Frontal cortex (tissue), 3 donors: ENCODE measurements at regions not wholly inside any gene's neighbourhood (a gene's known extent, or its start where the extent isn't known, plus 50 kb on each side); places are given as distances from the start of the nearest gene placed in this dataset.

ENCODE experiments used
- DNase-seq, 2 donors: peaks; one replicate each; pipeline ENCODE4 v3.0.0; 2012; ENCODE audit warnings: low spot score in 2 of 2
- FAIRE-seq: peaks from 2 replicates; lab custom pipeline; 2012; peaks lifted over from hg19 to GRCh38; lab: Jason Lieb, UNC
- donor health status: control.
- donor health status: control.
- donor health status: control.

DNA sequence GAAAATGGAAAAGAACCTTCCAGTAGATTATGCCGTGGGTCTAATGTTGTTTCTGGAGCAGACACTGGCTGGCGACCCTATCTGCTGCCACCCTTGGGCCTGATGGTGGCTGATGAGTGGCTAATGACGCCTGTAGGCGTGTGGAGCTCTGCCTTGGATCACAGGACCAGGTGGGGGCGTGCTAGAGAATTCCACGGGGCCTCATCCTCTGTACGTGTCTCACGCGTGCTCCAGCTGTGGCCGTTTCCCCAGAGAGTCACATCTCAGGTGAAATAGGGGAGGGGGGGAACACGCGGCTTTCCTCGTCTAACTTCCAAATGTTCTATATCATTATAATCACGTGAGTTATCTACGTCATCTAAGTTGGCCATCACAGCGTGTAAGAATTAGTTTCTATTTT is 160.9 kb upstream of the SMIM21 start:
- DNase-seq (no peak), FAIRE-seq (no peak)

- no peak for FAIRE-seq
- DNase-seq = no peak
Observed at GRCh38 chr18:75587131-75587530, 159.6 kb upstream of the SMIM21 start.

DNA sequence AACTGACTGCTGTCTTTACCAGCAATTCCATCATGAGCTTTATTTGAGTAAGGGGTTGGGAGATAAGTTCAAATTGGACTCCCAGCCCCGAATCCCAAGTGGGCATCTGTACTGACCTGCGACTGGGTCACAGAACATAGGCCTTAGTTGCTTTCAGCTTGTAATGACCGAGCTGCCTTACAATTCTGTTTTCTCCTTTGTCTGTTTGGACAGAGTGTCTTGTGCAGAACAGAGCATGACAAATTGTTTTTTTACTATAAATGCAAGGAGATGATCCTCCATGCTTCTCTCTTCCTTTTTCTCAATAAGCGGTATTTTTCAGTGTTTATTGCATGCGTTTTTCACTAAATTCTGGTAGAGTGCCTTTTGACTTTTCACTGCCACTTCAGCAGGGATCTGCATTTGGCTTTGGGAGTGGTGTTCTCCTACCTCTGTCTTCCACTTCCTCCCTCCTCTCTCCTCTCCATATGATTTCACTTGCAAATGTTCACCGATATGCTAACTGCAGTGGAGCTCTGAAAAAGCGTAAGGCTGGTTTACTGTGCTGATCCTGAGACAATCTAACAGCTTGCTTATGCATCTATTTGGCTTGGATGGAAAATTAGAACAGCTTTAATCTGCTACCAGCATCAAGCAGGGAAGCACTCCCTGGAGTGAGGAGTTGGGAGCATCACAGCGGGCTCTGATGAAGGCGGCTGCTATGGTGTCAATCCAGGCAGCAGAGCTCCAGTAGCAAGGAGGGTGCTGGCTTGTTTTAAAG is 158.8 kb upstream of the SMIM21 start:
- no peak for FAIRE-seq
- no peak for DNase-seq

GRCh38 chr18:75582940-75583339 is 155.4 kb upstream of the SMIM21 start:
- DNase-seq (no peak), FAIRE-seq (no peak)

DNA sequence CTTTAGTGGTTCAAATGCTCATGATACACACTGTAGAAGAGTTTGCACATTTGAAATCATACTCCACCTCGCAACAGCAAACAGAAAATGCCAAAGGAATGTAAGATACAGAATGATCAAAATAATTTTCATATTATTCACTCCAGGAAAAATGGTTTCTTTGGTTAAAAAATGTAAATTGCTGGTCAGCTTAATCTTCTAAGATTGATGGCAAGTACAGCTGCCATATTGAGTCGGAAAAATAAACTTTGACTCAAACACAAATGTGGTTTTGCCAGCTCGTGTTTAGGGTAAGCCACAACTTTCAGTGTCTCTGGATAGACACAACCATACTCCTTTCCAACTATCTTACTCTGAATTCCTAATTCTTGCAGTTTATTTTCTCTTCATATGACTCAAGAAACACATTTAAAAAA is 154.9 kb upstream of the SMIM21 start:
- no peak for DNase-seq
- FAIRE-seq = no peak

DNA sequence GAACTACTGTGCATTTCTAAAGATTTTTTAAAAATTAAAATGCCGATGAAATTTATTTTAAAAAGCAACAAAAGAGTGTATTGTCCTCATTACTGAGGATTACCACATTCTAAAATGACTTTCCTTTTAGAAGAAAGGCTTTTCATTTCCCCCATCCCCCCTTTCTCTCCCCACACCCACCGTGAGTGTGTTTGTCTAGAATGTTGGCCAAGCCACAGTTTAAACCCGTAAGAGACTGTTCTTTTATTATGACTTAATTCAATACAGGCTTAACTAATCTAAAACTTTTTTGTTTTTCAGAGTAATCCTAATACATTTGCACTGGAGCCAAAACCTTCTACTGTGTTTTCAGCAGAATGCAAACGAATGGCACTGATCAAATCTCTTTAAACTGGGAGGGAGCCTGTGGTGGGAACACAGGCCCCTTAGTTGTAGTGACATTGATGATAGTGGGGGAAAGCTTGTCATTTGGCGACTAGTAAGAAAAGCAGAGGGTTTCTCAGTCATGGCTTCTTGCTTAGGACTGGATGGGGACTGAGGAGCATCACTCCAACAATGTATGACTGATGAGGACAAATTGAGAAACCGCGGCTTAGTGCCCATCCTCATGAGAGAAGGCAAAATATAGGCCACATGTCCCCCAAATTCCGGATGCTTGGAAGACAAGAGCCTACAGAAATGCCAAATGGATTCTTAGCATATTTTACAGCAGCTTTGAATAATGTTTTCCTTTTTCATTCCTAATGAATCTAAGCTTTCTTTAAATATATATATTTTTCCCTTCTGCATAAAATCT is 154.0 kb upstream of the SMIM21 start:
- no peak for DNase-seq
- FAIRE-seq = no peak

GRCh38 chr18:75574187-75574586 is 146.7 kb upstream of the SMIM21 start:
- DNase-seq (no peak), FAIRE-seq (no peak)

DNA sequence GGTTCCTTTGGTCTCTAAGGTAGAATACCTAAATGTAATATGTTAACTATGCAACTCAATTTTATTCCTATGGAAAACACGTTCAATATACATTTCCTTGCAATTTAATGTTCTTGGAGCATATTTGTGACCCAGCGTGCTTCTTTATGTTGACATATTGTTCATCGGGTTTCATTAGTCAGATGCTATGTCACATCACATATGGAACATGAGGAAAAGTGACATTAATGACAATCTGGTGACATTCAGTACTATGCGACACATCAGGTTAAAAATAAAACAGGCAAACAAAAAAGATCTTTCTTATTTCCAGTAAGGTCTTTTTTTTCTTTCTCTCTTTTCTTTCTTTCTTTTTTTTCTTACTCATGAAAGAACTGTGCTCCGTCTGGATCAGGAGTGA is 135.6 kb upstream of the SMIM21 start:
- no peak for DNase-seq
- no peak for FAIRE-seq

DNA sequence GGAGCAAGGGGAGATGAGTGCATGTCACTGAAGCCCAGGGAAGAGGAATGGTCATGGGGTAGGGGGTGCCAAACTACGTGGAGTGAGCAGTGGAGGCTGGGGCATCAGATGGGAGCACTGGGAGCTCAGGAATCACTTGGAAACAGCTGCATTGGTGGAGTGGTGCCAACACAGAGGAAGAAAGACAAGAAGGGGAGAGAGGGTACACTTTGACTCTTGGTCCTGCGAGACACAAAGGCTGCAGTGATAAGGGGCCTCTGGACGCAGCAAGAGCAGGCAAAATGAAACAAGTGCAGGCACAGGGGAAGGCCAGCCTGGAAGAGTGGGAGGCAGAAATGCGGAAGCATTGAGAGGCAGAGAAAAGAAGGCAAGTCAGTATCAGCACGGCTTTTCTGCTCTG is 134.7 kb upstream of the SMIM21 start:
- no peak for DNase-seq
- no peak for FAIRE-seq

DNA sequence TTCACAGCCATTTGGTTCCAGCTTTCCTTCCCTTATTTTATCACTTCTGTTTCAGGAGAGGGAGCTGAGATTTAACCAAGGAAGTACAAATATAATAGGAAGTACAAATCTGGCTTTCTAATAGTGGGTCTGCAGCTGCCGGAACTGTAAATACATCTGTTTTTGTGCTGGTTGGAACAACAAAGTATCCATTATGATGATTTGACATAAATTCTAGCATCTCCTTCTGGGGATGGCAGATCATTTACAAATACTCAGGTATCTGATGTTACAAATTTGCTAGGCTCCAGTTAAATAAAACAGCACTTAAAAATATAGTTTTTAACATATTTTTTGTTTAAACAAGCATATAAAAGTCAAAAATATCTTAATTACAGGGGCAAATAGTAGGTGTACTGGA is 131.3 kb upstream of the SMIM21 start:
- DNase-seq = no peak
- FAIRE-seq = no peak

DNA sequence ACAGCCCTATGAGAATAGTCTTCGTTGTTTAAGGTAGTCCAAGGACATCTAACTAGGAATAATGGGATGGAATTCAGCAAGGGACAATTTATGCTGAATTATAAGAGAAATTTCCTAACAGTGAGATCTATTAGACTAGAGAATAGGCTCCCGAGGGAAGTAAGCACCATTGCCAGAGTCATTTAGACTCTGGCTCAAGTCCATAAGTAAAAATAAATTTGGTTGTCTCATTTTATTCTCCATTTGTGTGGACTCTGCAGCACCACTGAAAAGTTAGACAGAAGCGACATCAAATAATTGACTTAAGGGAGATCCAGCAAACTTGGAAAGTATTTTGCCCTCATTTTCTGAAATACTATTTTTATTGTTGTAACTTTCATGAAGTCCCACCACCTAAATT is 129.3 kb upstream of the SMIM21 start:
- FAIRE-seq (no peak), DNase-seq (no peak)

GRCh38 chr18:75554644-75555185 is 127.2 kb upstream of the SMIM21 start:
- DNase-seq (no peak), FAIRE-seq (no peak)

- no peak for DNase-seq
- FAIRE-seq = no peak
Observed at GRCh38 chr18:75554176-75554575, 126.7 kb upstream of the SMIM21 start.

- DNase-seq = no peak
- FAIRE-seq = no peak
Observed at GRCh38 chr18:75553021-75553420, 125.5 kb upstream of the SMIM21 start.

- no peak for DNase-seq
- FAIRE-seq = no peak
Observed at GRCh38 chr18:75551071-75551470, 123.6 kb upstream of the SMIM21 start.

DNA sequence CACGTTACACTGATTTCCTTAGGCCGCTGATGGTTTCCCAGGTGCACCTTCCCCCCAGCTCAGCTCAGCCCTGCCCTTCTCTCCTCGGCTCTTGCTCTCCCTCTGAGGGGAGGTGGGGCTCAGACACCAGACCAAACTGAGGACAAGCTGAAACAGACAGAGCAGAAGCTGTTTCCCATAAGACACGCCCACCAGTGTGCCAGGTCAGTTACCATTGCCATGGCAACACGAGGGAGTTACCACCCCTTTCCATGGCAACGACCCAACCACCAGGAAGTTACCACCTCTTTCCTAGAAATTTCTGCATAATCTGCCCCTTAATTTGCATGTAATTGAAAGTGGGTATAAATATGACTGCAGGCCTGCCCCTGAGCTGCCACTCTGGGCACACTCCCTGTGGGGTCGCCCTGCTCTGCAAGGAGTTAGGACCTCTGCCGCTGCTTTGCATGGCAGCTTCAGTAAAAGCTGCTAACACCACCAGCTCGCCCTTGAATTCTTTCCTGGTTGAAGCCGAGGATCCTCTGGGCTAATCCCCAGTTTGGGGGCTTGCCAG is 120.9 kb upstream of the SMIM21 start:
- FAIRE-seq (no peak), DNase-seq (no peak)

DNA sequence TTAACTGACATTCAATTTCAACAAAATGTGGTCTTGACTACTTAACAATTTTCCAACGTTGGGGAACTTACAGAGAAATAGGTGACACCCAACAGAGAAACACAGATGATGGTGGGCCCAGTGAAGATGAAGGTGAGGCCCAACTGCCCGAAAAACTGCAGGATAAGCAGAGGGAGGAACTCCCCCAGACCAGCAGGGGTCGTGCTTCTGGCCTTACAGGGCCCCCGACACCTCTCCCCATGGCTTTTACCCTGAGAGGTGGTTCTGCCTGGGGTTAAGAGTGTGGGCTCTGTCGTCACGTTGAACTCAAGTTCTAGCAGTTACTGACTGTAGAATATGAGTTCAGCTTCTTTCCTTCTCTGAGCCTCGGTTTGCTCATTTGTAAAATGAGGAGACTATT is 119.5 kb upstream of the SMIM21 start:
- no peak for DNase-seq
- no peak for FAIRE-seq

- FAIRE-seq = no peak
- DNase-seq = no peak
Observed at GRCh38 chr18:75545189-75545588, 117.7 kb upstream of the SMIM21 start.

GRCh38 chr18:75544496-75544895 is 117.0 kb upstream of the SMIM21 start:
- FAIRE-seq (no peak), DNase-seq (no peak)

DNA sequence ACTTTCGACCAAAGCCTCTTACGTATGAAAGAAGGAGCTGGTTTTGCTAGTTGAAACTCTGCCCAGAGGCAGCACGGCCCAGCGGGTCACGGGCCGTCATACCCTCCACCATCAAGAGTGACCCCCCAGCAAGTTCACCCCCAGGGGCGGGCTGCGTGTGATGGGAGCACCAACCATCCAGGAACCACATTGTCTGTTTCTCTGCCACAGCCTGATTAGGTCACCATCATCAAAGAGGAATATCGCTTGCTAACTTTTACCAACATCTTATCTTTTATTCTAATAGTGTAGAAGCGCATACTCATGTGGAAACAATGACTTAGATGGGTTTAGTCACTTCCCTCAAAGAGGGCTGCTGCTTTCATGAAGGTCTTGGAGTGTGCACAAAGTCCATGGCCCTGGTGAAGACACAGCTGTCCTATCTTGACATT is 116.6 kb upstream of the SMIM21 start:
- no peak for FAIRE-seq
- no peak for DNase-seq

DNA sequence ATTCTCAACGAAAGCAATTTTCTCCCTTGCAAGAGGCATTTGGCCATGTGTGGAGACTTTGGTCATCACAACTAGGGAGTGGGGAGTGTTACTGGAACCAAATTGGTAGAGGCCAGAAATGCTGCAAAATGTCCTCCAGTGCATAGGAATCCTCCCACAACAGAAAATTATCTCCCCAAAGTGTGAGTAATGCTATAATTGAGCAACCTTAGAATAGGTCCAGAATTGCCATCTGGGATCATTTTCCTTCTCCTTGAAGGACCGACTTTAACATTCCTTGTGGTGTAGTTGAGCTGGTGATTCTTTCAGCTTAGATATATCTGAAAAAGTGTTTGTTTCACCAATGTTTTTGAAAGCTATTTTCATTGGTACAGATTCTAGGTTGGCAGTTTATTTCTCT is 111.2 kb upstream of the SMIM21 start:
- no peak for DNase-seq
- FAIRE-seq = no peak
